ENCODE measurements at regions not wholly inside any gene's neighbourhood (a gene's known extent, or its start where the extent isn't known, plus 50 kb on each side); places are given as distances from the start of the nearest gene placed in this dataset.
A peak's percentile ranks its signal among the peaks of the same experiment; 100 is the strongest.

DNA sequence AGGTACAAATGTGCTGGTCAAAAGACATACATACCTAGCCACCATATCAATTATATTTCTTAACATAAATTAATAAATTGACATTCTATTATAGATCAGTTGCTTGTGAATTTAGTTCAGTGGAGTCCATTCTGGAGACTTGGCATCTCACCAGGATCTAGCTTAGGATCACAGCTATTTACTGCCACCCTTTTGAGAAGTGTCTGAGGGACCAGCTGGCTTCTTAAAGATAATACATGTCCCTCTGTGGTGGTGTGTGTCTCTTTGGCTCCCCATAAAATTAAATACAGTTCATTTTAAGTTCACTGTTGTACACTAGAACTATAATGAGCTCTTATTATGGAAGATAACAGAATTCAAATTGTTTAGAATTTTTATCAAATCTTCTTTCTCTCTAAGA is 290.7 kb downstream of the PRELID2 start (continued):
- TF ChIP-seq POGZ (CRISPR knock-in tag; IDR thresholded peaks at IDR 0.05) (no peak), RELA (CRISPR knock-in tag; IDR thresholded peaks at IDR 0.05) (no peak), ZNF761 (CRISPR knock-in tag; conservative IDR thresholded peaks at IDR 0.05) (no peak), CEBPG (CRISPR knock-in tag; IDR thresholded peaks at IDR 0.05) (no peak), KLF12 (CRISPR knock-in tag; IDR thresholded peaks at IDR 0.05; ENCODE audit: borderline replicate concordance) (no peak)

DNA sequence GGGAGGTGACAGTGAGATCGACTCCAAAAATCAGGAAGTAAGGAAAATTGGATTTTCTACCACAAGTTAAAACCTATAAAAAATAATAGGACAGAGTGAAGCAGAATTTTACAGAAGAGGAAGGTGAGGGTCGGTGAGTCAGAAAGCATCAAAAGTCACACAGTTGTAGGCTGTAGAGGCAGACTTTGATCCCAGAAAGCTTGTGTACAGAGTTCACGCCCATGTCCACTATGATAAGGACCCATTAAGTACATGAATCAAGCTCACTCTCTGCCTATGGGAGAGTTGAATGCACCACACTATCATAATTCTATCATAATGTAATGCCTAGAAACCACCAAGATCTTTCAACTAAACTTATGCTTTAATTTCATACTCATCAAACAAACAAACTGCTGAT is 291.2 kb downstream of the PRELID2 start:
- no peaks in the 10 kb centered on the region for H4K20me1 ChIP-seq (ENCODE audit: insufficient read depth, low read length)
- FAIRE-seq (no peak), ATAC-seq (peak; percentile 96), DNase-seq (ENCODE audit: low spot score) (peak; percentile 45)
- no peaks in the 10 kb centered on the region for H3K9me3 ChIP-seq (ENCODE audit: low read length)
- no peaks in the 10 kb centered on the region for H3K79me2 ChIP-seq (ENCODE audit: insufficient read depth, low read length)
- ChIA-PET CTCF (ENCODE audit: low intra/inter-chr PET ratio, low total read pairs) (no interaction called here), POLR2A (no interaction called here)
- no peaks in the 10 kb centered on the region for H3K36me3 ChIP-seq (replicated peaks in 1 of 2; ENCODE audit: control insufficient read depth in 1 of 2, insufficient read depth in 2 of 2, low read length in 2 of 2)
- H3K4me3 ChIP-seq (replicated peaks in 1 of 3; ENCODE audit: insufficient read depth in 1 of 3, low read depth in 2 of 3, low read length in 3 of 3): no peak overlapping the region
- no peak overlapping the region for H3K9ac ChIP-seq (ENCODE audit: insufficient read depth, low read depth, low read length)
- H3K27ac ChIP-seq (ENCODE audit: extremely low read length, insufficient read depth, low read length): no peak overlapping the region
- intact Hi-C loops (cut with micrococcal nuclease; ENCODE audit: unreplicated experiment): no loop called here
- no peaks in the 10 kb centered on the region for H3K27me3 ChIP-seq (ENCODE audit: control insufficient read depth in 1 of 2, insufficient read depth in 2 of 2, low read length in 2 of 2)
- H2AFZ ChIP-seq (ENCODE audit: low read length): no peak overlapping the region
- in situ Hi-C loops (cut with HindIII; ENCODE audit: extremely low pct_ligation_motif_present, low pct_unique_long_range_greater_than_20kb): no loop called here
- WGBS (ENCODE audit: low lambda C conversion rate): 2% methylated on average over 3 of the region's 3 CpGs
- BruUV-seq (replicated peaks): no TSS peak
- H3K4me1 ChIP-seq (ENCODE audit: insufficient read depth, low read length): peaks cover 12% of the 10 kb centered on the region
- no peak overlapping the region for H3K4me2 ChIP-seq (ENCODE audit: low read depth, low read length)
- TF ChIP-seq, protein P1, sequence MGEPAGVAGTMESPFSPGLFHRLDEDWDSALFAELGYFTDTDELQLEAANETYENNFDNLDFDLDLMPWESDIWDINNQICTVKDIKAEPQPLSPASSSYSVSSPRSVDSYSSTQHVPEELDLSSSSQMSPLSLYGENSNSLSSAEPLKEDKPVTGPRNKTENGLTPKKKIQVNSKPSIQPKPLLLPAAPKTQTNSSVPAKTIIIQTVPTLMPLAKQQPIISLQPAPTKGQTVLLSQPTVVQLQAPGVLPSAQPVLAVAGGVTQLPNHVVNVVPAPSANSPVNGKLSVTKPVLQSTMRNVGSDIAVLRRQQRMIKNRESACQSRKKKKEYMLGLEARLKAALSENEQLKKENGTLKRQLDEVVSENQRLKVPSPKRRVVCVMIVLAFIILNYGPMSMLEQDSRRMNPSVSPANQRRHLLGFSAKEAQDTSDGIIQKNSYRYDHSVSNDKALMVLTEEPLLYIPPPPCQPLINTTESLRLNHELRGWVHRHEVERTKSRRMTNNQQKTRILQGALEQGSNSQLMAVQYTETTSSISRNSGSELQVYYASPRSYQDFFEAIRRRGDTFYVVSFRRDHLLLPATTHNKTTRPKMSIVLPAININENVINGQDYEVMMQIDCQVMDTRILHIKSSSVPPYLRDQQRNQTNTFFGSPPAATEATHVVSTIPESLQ (CRISPR knock-in tag; conservative IDR thresholded peaks at IDR 0.05): no peak
- TF ChIP-seq CCAR2 (optimal IDR thresholded peaks at IDR 0.05; ENCODE audit: low read depth, low read length) (no peak), RBFOX2 (IDR thresholded peaks at IDR 0.05; ENCODE audit: low read depth, low read length) (no peak), FOSL2 (CRISPR knock-in tag; IDR thresholded peaks at IDR 0.05) (peak; percentile 41; the same call in 1 of the 2 replicates), ZFY (CRISPR knock-in tag; IDR thresholded peaks at IDR 0.05) (no peak), ZNF775 (CRISPR knock-in tag; IDR thresholded peaks at IDR 0.05; ENCODE audit: borderline replicate concordance) (no peak), ZNF891 (CRISPR knock-in tag; IDR thresholded peaks at IDR 0.05) (no peak), HNF4G (IDR thresholded peaks at IDR 0.05; ENCODE audit: borderline replicate concordance, low read depth, low read length) (peak; percentile 53; the same call in 1 of the 2 replicates), HNF4G (CRISPR knock-in tag; IDR thresholded peaks at IDR 0.05; ENCODE audit: borderline replicate concordance, low read depth) (no peak), CEBPB (IDR thresholded peaks at IDR 0.05; ENCODE audit: borderline replicate concordance, low read depth, low read length) (no peak), ZKSCAN1 (IDR thresholded peaks at IDR 0.05; ENCODE audit: low read length) (no peak)
- TF ChIP-seq, protein P2, sequence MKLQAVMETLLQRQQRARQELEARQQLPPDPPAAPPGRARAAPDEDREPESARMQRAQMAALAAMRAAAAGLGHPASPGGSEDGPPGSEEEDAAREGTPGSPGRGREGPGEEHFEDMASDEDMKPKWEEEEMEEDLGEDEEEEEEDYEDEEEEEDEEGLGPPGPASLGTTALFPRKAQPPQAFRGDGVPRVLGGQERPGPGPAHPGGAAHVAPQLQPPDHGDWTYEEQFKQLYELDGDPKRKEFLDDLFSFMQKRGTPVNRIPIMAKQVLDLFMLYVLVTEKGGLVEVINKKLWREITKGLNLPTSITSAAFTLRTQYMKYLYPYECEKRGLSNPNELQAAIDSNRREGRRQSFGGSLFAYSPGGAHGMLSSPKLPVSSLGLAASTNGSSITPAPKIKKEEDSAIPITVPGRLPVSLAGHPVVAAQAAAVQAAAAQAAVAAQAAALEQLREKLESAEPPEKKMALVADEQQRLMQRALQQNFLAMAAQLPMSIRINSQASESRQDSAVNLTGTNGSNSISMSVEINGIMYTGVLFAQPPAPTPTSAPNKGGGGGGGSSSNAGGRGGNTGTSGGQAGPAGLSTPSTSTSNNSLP (IDR thresholded peaks at IDR 0.05; ENCODE audit: low read depth, low read length): peak; percentile 77
- TF ChIP-seq, protein P3, sequence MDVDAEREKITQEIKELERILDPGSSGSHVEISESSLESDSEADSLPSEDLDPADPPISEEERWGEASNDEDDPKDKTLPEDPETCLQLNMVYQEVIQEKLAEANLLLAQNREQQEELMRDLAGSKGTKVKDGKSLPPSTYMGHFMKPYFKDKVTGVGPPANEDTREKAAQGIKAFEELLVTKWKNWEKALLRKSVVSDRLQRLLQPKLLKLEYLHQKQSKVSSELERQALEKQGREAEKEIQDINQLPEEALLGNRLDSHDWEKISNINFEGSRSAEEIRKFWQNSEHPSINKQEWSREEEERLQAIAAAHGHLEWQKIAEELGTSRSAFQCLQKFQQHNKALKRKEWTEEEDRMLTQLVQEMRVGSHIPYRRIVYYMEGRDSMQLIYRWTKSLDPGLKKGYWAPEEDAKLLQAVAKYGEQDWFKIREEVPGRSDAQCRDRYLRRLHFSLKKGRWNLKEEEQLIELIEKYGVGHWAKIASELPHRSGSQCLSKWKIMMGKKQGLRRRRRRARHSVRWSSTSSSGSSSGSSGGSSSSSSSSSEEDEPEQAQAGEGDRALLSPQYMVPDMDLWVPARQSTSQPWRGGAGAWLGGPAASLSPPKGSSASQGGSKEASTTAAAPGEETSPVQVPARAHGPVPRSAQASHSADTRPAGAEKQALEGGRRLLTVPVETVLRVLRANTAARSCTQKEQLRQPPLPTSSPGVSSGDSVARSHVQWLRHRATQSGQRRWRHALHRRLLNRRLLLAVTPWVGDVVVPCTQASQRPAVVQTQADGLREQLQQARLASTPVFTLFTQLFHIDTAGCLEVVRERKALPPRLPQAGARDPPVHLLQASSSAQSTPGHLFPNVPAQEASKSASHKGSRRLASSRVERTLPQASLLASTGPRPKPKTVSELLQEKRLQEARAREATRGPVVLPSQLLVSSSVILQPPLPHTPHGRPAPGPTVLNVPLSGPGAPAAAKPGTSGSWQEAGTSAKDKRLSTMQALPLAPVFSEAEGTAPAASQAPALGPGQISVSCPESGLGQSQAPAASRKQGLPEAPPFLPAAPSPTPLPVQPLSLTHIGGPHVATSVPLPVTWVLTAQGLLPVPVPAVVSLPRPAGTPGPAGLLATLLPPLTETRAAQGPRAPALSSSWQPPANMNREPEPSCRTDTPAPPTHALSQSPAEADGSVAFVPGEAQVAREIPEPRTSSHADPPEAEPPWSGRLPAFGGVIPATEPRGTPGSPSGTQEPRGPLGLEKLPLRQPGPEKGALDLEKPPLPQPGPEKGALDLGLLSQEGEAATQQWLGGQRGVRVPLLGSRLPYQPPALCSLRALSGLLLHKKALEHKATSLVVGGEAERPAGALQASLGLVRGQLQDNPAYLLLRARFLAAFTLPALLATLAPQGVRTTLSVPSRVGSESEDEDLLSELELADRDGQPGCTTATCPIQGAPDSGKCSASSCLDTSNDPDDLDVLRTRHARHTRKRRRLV (CRISPR knock-in tag; IDR thresholded peaks at IDR 0.05): no peak

Data from HepG2 (cell line).